Fibroblast of pulmonary artery (primary cell): ENCODE measurements at regions not wholly inside any gene's neighbourhood (a gene's known extent, or its start where the extent isn't known, plus 50 kb on each side); places are given as distances from the start of the nearest gene placed in this dataset.

Experiments used
- DNase-seq: peaks from one replicate; pipeline ENCODE4 v3.0.0-alpha.2; 2010; ENCODE audit warnings: low read depth
- H3K4me3 ChIP-seq: replicated peaks from 2 replicates; pipeline ENCODE4 v1.5.1; 2011; ENCODE audit warnings: low read depth, mild to moderate bottlenecking, control low read depth, low read length, moderate library complexity
- CTCF ChIP-seq: IDR thresholded peaks from 2 replicates; pipeline ENCODE4 v1.5.1; 2011; ENCODE audit warnings: mild to moderate bottlenecking, control low read depth, low read length, inconsistent platforms; ENCODE audit errors: missing control alignments

GRCh38 chr2:224111576-224111975, 72.5 kb upstream of the SERPINE2 start:
- no peak for TF ChIP-seq CTCF
- no peak for DNase-seq
- no peak overlapping the region for H3K4me3 ChIP-seq

- H3K4me3 ChIP-seq: no peak overlapping the region
- DNase-seq: no peak
- TF ChIP-seq CTCF: no peak
These were observed 71.7 kb upstream of the SERPINE2 start for GRCh38 chr2:224110811-224111210.

GRCh38 chr2:224109751-224110150, 70.7 kb upstream of the SERPINE2 start:
- no peak for TF ChIP-seq CTCF
- no peak for DNase-seq
- no peak overlapping the region for H3K4me3 ChIP-seq

GRCh38 chr2:224106794-224107193, 67.7 kb upstream of the SERPINE2 start:
- H3K4me3 ChIP-seq: no peak overlapping the region
- TF ChIP-seq CTCF: no peak
- no peak for DNase-seq

- DNase-seq: no peak
- no peak overlapping the region for H3K4me3 ChIP-seq
- no peak for TF ChIP-seq CTCF
These were observed 65.7 kb upstream of the SERPINE2 start for GRCh38 chr2:224104668-224105386.

- no peak for DNase-seq
- no peak for TF ChIP-seq CTCF
- H3K4me3 ChIP-seq: no peak overlapping the region
These were observed 64.6 kb upstream of the SERPINE2 start for GRCh38 chr2:224103651-224104050.

GRCh38 chr2:224102991-224103390, 63.9 kb upstream of the SERPINE2 start:
- H3K4me3 ChIP-seq: no peak overlapping the region
- DNase-seq: no peak
- no peak for TF ChIP-seq CTCF
